Thyroid gland (tissue), 4 donors: ENCODE measurements at regions not wholly inside any gene's neighbourhood (a gene's known extent, or its start where the extent isn't known, plus 50 kb on each side); places are given as distances from the start of the nearest gene placed in this dataset.

Source experiments
- DNase-seq, 2 donors: peaks; one replicate each; pipeline ENCODE4 v3.0.0-alpha.2; 2019
- H3K27ac ChIP-seq, 3 donors: fragments of 200-600 bp; sonication (generic); 1 replicate in 2 of 3; 2 replicates in 1 of 3; pipeline ENCODE4 v1.5.1; 2016 to 2019; ENCODE audit warnings: mild to moderate bottlenecking in 1 of 3, moderate library complexity in 1 of 3
- H3K27me3 ChIP-seq: fragments of 200-600 bp; sonication (generic); one replicate; pipeline ENCODE4 v1.5.1; 2019
- H3K36me3 ChIP-seq, 2 donors: fragments of 200-600 bp; sonication (generic); one replicate each; pipeline ENCODE4 v1.5.1; 2016 to 2019
- H3K4me1 ChIP-seq, 2 donors: fragments of 200-600 bp; sonication (generic); one replicate each; pipeline ENCODE4 v1.5.1; 2017 to 2019
- H3K4me3 ChIP-seq, 3 donors: fragments of 200-600 bp; sonication (generic); replicated peaks in 1 of 3; 1 replicate in 2 of 3; 2 replicates in 1 of 3; pipeline ENCODE4 v1.5.1; 2016; ENCODE audit warnings: mild to moderate bottlenecking in 1 of 3
- H3K9me3 ChIP-seq: fragments of 200-600 bp; sonication (generic); one replicate; pipeline ENCODE4 v1.5.1; 2017
- POLR2A ChIP-seq, 2 donors: fragments of 450-650 bp; IDR thresholded peaks; one replicate each; pipeline ENCODE4 v1.6.1; 2017; ENCODE audit warnings: antibody characterized with exemption in 2 of 2, mild to moderate bottlenecking in 2 of 2, moderate library complexity in 1 of 2
- WGBS, 2 donors: methylation state at CpG; one replicate each; pipeline ENCODE4 v1.1.5; 2017; 5-methylcytosine and 5-hydroxymethylcytosine counted together
- intact Hi-C: fragments of 100-400 bp; cut with DNase I; formaldehyde crosslinking; loops from one replicate; pipeline ENCODE4 v1.15.1; 2023
- TF ChIP-seq, protein P1 (sequence below), 6 experiments: fragments of 200-600 bp in 3 of 6; fragments of 450-650 bp in 3 of 6; sonication (generic) in 3 of 6; IDR thresholded peaks; one replicate each; pipeline ENCODE4 v1.5.1; 2016 to 2019; ENCODE audit warnings: antibody characterized with exemption in 6 of 6, mild to moderate bottlenecking in 2 of 6, inconsistent platforms in 1 of 6, moderate library complexity in 1 of 6

GRCh38 chr3:181569356-181569940 lies 142.3 kb upstream of the SOX2 start:
- 68 to 72% methylated on average over 3 of the region's 3 CpGs for WGBS, 2 donors
- Histone ChIP-seq H3K36me3 (no peaks in the 10 kb centered on the region), H3K9me3 (no peaks in the 10 kb centered on the region), H3K27ac (no peak overlapping the region), H3K27me3 (no peaks in the 10 kb centered on the region), H3K4me3 (no peak overlapping the region), H3K4me1 (no peaks in the 10 kb centered on the region)
- intact Hi-C loops = no loop called here
- TF ChIP-seq, protein P1, sequence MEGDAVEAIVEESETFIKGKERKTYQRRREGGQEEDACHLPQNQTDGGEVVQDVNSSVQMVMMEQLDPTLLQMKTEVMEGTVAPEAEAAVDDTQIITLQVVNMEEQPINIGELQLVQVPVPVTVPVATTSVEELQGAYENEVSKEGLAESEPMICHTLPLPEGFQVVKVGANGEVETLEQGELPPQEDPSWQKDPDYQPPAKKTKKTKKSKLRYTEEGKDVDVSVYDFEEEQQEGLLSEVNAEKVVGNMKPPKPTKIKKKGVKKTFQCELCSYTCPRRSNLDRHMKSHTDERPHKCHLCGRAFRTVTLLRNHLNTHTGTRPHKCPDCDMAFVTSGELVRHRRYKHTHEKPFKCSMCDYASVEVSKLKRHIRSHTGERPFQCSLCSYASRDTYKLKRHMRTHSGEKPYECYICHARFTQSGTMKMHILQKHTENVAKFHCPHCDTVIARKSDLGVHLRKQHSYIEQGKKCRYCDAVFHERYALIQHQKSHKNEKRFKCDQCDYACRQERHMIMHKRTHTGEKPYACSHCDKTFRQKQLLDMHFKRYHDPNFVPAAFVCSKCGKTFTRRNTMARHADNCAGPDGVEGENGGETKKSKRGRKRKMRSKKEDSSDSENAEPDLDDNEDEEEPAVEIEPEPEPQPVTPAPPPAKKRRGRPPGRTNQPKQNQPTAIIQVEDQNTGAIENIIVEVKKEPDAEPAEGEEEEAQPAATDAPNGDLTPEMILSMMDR (IDR thresholded peaks at IDR 0.05) = no peak
- no peak for TF ChIP-seq POLR2A (IDR thresholded peaks at IDR 0.05)
- no peak for DNase-seq

GRCh38 chr3:181568693-181569092 lies 143.0 kb upstream of the SOX2 start:
- no peak for DNase-seq
- Histone ChIP-seq H3K4me1 (no peaks in the 10 kb centered on the region), H3K9me3 (no peaks in the 10 kb centered on the region), H3K4me3 (no peak overlapping the region), H3K36me3 (no peaks in the 10 kb centered on the region), H3K27me3 (no peaks in the 10 kb centered on the region), H3K27ac (no peak overlapping the region)
- 66 to 68% methylated on average over 3 of the region's 3 CpGs for WGBS, 2 donors
- TF ChIP-seq POLR2A (IDR thresholded peaks at IDR 0.05) = no peak
- TF ChIP-seq, protein P1 (IDR thresholded peaks at IDR 0.05) = no peak
- intact Hi-C loops = no loop called here

DNA sequence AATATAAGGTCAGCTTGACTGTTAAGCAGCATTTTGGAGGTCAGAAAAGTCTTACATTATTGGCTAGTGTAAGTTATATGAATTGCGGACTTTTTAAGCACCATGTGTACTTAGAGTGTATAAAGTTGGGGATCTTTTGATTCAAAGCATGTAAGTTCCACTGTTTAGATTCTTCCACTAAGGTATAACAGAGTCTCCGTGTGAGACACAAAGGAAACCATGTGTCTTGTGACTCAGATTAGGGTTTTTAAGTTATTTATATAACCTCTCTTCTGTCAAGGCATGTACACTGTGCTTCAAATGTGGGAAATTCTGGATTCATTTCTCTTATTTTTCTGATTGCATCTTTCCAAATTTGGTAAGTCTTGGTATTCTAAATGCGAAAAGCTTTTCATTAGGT lies 143.5 kb upstream of the SOX2 start:
- Histone ChIP-seq H3K9me3 (no peaks in the 10 kb centered on the region), H3K27ac (no peak overlapping the region), H3K27me3 (no peaks in the 10 kb centered on the region), H3K36me3 (no peaks in the 10 kb centered on the region), H3K4me3 (no peak overlapping the region), H3K4me1 (no peaks in the 10 kb centered on the region)
- intact Hi-C loops = no loop called here
- no peak for TF ChIP-seq POLR2A (IDR thresholded peaks at IDR 0.05)
- TF ChIP-seq, protein P1 (IDR thresholded peaks at IDR 0.05) = no peak
- DNase-seq = no peak
- 79 to 80% methylated on average over 3 of the region's 3 CpGs for WGBS, 2 donors

GRCh38 chr3:181567311-181568075 lies 144.2 kb upstream of the SOX2 start:
- intact Hi-C loops = no loop called here
- TF ChIP-seq, protein P1 (IDR thresholded peaks at IDR 0.05) = no peak
- Histone ChIP-seq H3K36me3 (no peaks in the 10 kb centered on the region), H3K27ac (no peak overlapping the region), H3K4me1 (no peaks in the 10 kb centered on the region), H3K4me3 (no peak overlapping the region), H3K27me3 (no peaks in the 10 kb centered on the region), H3K9me3 (no peaks in the 10 kb centered on the region)
- 79 to 83% methylated on average over 6 of the region's 6 CpGs for WGBS, 2 donors
- DNase-seq = no peak

- intact Hi-C loops = no loop called here
- no peaks in the 10 kb centered on the region for H3K4me1 ChIP-seq
- no peaks in the 10 kb centered on the region for H3K9me3 ChIP-seq
- H3K36me3 ChIP-seq = no peaks in the 10 kb centered on the region
- no peak for DNase-seq
- H3K27ac ChIP-seq = no peak overlapping the region
- no peak overlapping the region for H3K4me3 ChIP-seq
- H3K27me3 ChIP-seq = no peaks in the 10 kb centered on the region
- 43 to 51% methylated on average over 3 of the region's 3 CpGs for WGBS, 2 donors
- no peak for TF ChIP-seq POLR2A (IDR thresholded peaks at IDR 0.05)
- TF ChIP-seq, protein P1 (IDR thresholded peaks at IDR 0.05) = no peak
Observed at GRCh38 chr3:181565416-181565815, 146.3 kb upstream of the SOX2 start.
